Effector CD8-positive, alpha-beta T cell (primary cell): ENCODE measurements at regions not wholly inside any gene's neighbourhood (a gene's known extent, or its start where the extent isn't known, plus 50 kb on each side); places are given as distances from the start of the nearest gene placed in this dataset.
"Not testable (repeated sequence)": the region's sequence is repeated elsewhere in the genome, so short reads cannot be mapped to it uniquely, and the experiment has no call there.

Experiments
- DNase-seq: peaks from one replicate; lab custom pipeline; 2025; lab: John Stamatoyannopoulos, UW

DNA sequence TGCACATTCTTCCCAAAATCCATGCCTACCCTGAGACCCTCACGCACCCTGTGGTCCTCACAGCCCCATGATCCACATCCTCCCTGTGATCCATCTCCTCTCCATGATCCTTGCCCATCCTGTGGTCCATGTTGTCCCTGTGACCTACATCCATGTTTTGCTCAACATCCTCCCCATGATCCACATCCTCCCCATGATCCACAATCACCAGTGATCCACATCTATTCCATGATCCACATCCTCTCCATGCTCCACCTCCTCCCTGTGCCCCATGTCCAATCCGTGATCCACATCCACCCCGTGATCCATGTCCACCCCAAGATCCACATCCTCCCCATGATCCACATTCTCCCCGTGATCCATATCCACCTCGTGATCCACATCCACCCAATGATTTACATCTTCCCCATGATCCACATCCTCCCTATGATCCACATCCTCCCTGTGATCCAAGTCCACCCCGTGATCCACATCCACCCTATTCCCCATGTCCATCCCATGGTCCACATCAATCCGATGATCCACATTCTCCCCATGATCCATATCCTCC, 281.2 kb downstream of the MYCN start:
- no peak for DNase-seq

DNA sequence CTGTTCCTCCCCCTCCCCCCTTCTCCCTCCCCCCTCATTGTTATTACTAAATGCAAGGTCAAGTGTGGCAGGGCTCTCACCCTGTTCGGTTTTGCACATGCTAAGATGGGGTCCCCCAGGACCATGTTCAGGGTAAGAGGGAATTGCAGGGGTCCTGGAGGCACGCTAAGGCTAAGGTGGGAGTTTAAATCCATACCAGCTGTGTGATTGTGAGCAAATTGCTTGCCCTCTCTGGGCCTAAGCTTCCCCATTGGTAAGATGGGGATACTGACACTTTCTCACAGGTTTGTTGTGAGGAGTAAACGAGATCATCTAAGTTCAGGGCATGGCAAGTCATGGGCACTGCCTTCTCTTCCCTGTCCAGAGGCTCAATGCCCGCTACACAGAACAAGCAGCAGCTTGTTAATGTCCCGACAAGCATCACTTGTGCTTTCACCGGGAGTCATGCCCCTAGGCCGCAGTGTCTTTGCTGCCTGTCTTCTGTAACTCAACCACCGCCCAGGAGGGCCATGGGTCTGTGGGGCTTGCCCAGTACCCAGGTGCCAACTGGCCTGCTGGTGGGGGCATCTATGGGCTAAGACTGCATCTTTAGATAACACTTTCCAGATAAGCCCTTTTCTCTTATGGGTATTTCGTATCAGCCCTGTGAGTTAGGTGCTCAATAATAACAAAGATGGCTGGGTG, 279.1 kb downstream of the MYCN start:
- DNase-seq, result no peak

DNA sequence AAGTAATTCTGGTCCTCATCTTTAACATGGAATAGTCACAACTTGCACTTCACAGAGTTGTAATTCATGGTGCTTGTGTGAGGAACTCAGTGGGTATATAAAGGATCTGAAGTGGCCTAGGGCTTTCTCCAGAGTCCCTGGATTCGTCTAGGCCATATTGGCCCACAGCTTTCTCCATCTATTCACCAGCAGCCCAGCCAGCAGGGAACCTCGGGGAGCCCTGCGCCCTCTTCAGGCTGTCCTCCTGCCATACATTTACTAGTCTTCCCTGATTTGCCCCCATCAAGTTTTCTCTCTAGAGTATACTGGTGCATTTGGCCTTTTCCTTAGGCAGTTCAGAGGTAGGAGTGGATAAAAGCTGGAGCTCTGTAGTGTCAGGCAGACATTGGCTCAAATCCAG, 278.3 kb downstream of the MYCN start:
- DNase-seq, result no peak

DNA sequence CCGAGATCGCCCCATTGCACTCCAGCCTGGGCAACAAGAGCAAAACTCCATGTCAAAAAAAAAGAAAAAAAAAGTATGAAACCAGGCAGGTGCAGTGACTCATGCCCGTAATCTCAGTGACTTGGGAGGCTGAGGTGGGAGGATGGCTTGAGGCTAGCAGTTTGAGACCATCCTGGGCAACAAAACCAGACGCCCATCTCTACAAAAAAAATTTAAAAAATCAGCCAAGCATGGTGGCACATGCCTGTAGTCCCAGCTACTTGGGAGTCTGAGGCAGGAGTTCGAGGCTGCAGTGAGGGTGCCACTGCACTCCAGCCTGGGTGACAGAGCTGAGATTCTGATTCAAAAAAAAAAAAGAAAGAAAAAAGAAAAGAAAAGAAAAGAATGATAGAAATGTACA, 277.8 kb downstream of the MYCN start:
- no peak for DNase-seq

DNA sequence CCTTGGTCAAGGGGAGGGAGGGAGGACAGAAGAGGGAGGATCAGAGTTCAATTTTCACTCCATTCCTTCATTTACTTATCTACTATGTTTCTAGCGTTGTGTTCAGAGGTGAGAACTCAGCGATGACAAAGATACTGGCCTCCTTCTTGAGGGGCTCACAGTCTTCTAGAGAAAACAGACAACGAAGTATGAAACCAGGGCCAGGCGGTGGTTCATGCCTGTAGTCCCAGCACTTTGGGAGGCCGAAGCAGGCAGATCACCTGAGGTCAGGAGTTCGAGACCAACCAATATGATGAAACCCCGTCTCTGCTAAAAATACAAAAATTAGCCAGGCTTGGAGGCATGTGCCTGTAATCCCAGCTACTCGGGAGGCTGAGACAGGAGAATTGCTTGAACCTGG, 277.4 kb downstream of the MYCN start:
- not testable (repeated sequence) for DNase-seq

DNA sequence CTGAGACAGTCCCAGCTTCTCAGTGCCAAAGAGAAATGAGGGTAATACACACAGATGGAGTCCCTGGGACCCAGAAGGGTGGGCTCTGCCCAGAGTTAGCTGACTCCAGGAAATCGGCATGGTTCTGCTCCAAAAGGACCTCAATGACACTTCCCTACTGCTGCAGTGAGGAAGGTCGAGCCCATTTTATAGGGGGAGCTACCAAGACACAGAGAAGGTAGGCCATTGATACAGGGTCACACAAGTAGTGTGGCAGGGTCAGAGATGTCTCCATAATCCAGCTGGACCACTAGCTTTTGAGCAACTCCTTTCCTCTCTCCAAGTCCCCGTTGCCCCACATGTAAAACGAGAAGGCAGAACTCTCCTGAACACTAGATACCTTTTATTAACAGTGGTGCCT, 276.9 kb downstream of the MYCN start:
- no peak for DNase-seq

DNA sequence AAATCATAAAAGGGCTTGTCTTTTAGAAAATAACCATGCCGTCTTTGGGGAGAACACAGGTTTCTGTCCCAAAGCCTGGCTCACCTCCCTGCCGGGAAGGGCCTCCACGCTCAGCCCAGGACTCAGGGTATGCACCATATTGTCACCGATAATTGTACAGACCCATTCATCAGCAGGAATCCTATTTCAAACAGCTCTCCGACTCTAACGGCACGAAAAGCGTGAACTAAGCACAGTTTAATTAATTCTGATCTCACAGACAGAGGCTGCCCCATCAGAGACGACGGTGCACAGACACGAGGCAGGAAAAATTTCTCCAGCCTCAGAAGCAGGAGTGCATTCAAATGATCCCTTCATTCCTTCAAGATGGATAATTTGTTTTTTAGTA, 276.2 kb downstream of the MYCN start:
- DNase-seq, result no peak

DNA sequence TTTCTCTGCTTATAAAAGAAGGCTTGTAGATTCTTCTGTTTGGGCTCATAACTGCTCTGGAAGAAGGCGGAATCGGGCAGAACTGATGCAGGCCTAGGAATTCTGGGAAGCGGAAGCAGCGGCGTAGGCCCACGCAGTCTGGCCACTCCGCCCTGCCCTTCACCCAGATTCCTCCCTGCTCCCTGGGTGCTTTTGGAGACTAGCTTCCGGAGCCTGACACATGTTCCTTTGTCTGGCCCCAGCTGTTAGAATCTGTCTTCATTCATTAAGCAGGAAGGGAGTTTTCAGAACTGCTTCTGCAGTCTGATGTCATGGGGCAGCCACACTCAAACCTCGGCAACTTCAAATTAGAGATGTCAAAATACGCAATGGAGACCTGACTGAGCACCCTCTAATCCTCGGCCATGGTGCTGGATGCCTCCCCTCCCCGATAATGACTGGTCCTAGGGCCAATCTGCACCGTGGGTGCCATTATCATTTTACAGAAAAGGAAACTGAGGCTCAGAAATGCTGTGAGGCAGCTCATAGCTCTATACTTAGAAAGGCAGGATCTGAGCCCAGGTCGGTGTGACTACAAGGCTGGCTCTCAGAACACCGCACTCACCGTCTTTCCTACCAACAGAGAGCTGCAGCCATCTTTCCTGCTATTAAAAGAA, 275.7 kb downstream of the MYCN start:
- no peak for DNase-seq

DNA sequence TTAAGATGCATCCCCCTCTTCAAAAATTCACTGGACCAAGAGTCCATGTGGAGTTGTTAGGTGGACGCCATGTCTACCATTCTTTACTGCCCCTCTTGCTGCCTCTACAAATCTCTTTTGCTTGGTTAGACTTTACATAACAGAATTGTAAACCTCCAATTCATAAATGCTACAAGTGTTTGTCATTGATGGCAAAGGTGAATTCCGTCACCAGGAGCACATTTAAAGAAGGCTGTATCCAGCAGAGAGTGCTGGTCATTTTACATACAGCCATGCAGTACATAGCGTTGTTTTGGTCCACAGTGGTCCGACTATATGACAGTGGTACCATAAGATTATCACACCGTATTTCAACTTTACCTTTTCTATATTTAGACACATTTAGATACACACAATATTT, 274.5 kb downstream of the MYCN start:
- no peak for DNase-seq

DNA sequence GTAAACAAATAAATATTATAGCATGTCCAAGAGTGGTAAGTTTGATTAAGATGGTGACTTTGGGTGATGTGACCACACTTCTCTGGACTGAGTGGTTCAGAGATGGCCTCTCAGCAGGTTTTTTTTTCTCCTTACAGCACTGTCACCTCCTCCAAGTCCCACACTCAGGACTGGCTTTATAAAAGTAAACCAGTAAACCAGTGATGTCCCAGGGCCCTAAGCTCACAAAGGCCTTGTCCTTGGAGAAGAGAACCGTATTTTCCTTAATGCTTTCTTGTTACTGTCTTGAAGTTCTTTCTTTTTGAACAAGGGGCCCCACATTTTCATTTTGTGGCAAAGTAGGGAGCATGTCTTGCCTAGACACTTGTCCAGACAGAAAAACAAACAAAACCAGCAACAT, 274.0 kb downstream of the MYCN start:
- DNase-seq, result no peak

DNA sequence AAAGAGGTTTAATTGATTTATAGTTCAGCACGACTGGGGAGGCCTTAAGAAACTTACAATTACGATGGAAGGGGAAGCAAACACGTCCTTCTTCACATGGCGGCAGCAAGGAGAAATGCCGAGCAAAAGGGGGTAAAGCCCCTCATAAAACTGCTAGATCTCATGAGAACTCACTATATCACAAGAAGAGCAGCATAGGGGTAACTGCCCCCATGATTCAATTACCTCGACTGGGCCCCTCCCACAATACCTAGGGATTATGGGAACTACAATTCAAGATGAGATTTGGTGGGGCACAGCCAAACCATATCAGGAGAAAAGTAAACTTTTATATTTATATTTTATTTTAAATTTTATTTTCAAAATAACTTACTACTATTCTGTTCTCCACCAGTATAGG, 272.0 kb downstream of the MYCN start:
- no peak for DNase-seq

DNA sequence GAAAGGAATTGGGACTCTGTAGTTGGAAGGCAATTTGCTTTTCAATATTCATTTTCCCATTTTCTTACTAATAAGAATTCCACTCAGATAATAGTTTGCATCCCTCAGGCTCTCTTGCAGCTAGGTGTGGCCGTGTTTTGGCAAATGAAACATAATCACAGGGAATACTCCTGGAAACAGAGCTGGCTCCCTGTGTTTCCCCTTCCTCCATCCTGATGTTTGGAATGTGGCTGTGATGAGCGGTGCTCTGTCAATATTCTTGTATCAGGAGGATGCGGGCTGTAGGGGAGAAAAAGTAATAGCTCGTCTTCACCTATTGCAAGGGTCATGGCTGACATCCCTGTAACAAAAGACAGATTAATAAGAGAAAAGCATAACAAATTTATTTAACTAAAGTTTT, 271.0 kb downstream of the MYCN start:
- no peak for DNase-seq

DNA sequence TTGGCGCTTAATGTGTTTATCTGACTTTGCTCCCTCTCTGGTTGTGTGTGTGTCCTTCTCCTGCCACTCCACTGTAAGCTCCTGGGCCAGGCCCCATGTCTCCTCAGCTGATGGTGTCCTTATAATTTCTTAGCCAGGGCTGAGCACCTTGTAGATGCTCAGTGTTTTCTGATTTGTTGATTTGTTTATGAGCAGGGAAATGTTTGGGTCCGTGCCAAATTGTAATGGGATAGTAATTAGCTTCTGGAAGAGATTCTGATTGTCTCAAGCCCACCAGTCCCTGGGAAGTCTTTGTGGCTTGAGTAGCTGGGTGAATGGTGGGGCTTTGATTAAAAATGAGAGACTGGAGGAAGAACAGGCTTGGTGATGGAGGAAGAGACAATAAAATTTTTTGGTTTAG, 270.5 kb downstream of the MYCN start:
- DNase-seq, result no peak

DNA sequence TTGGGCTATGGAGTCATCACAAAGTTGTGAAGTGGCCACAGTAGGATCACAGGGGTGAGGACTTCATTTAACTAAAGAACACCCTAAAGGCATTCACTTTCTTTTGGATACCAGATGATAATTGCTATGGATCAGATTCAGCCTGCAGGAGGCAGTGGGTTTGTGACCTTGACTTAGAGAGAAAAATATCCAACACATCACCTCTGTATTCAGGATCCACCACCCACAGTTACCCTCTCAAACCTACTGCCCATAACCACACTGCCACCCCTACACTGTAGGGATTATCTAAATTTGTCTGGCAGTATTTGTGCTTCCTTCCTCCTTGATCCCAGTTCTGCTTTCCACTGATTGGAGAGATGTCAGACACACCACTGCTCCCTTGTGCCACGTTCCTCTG, 269.4 kb downstream of the MYCN start:
- no peak for DNase-seq

DNA sequence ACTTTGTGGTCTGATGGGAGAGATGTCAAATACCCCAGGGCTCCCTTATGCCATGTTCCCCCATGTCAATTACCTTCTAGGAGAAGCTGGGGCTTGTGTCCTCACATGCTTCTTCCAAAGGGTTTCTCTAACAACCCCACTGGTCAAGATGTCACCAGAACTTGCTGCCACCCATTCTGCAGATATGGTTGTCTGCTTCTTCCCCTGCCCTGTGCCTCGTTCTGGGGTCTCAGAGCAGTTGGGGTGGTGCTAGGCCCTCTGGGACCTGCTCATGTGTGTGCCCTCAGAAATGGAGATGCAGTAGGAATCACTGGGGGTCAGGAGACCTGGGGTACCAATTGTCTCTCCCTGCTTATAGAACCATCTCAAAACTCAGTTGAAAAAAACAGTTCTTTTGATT, 268.6 kb downstream of the MYCN start:
- DNase-seq, result no peak

DNA sequence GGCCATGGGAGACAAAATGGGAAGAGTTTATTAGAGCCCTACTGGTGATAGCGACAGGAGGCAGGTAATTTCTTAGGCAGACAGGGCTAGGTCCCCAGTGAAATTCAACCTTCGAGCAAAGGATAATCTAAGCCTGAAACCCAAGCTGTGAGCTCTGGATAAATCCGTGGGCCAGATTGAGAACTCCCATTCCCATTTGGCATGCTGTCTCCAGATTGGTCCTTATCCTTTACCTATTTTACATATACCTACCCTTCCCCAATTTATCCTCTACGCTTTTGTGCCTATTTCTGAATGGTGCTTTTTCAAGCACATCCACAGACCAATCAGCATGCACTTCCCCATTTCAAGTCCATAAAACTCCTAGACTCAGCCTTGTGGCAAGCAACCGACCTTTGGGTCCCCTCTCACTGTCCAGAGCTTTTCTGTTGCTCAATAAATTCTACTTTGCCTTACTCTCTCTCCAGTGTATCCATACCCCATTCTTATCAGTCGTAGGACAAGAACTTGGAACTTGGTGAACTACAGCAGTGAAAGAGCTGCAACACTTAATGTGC, 268.0 kb downstream of the MYCN start:
- no peak for DNase-seq

DNA sequence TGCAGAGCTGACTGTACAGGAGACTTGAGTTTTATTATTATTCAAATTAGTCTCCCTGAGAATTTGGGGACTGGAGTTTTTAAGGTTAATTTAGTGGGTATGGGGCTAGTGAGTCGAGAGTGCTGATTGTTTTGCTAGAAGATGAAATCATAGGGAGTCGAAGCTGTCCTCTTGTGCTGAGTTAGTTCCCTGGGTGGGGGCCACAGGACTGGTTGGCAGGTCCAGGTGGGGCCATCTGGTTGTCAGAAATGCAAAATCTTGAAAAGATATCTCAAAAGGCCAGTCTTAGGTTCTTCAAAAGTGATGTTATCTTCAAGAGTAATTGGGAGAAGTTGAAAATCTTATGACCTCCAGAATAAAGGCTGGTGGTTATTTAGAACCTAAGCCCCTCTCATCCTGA, 267.3 kb downstream of the MYCN start:
- no peak for DNase-seq

DNA sequence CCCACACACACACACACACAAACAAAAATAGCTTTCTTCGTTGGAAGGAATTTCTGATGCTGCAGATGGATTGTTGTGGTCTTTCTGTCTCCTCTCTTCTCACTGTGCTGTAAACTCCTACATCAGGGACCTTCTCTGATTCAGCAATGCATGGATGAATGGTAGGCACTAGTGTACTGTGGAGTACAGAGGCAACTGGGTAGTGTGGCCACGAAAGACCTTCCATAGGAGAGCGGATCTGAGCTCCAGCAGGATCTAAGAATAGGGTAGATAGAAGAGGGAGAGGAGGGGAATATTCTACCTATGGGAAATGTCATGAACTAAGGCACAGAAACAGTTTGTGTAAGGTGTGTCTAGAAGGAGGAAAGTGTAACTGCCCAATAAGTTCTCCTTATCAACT, 266.8 kb downstream of the MYCN start:
- no peak for DNase-seq

DNA sequence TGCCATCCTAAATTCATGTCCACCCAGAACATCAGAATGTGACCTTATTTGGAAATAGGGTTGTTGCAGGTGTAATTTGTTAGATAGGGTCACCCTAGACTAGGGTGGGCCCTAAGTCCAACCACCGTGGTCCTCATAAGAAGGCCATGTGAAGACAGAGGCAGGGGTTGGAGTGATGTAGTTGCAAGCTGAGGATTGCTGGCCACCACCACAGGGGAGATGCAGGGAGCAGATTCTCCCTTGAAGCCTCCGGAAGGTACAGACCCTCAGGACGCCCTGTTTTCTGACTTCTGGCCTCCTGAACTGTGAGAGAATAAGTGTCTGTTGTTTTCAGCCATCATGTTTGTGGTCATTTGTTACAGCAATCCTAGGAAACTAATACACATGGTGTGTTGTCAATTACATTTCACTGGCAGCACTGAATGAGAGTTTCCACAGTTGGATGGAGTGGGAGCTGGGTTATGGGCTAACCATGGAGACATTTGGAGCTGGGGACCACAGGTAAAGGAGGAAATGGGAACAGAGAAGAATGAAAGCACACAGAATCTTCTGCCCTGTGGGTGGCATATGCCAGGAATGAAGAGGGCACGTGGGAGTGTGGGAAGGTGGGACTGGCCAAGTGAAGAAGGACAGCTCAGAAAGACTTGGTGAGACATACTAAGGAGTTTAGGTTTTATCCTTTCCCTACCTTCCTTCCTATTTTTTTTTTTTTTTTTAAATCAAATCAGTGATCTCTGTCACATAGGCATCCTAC, 266.0 kb downstream of the MYCN start:
- DNase-seq, result no peak

DNA sequence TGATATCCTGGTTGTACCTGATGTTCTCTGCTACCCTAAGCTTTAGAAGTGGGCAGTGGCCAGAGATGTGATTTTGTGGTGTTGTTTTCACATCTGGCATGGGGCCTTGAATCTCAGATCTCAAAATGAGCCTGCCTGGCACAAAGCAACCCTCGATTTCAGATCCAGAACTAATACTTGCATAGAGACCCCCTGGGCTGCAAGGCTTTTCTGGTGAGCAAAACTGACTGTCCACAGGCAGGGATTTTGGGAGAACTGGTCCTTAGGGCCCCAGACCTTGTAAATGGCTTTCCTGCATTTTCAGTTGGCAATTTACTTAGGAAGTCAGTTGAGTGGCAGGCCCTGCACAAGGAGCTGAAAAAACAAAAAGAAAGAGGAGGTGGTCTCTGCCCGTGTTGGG, 265.3 kb downstream of the MYCN start:
- no peak for DNase-seq

DNA sequence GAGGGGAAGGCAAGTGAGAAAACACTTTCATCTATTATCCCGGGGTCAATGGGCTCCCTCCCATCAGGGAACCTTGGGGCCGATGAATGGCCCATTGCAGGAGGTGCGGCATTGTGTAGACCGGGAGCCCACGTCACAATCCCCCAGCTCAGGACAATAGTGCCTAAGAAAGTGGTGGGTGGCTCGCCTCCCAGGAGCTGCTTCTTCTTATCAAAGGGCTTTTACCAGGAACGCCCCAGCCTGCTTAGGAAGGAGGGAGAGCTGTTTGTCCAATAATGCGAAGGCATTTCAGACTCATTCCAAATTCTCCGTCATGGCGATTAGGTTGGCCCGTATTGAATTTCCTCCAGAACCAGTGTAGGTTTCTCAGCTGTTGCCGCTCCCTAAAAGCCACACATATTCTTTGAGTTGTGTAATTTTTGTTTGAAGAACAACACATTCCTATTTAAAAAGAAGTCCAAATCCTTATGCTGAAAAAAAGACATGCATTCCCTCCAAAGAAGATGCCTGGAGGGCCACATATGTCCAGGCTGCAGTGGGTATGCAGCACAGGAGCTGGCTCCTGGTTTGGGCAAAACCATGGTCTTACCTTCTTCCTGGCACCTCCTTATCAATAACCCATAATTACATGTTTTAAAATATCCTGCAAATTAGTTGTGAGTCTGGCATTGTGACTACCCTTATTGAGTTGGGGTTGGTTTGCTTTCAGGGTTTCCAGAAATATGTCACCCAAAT, 264.7 kb downstream of the MYCN start:
- no peak for DNase-seq

DNA sequence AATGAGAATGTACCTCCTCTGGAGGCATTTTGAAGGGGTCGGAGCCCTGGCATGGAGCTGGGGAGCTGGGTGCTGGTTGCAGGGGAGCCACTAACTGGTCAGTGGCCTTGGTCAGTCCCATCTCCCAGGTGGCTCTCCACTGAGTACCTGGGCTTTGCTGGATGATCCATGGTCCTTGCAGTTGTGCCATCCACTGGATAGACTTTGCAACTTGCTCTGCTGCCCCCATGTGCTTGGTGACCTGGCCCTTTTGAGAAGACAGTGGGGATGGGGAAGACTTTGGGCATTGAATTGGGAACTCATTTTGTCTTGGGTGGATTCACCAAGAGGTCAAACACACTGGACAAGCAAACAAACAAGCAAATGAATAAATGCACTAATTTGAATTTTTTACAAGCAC, 263.9 kb downstream of the MYCN start:
- DNase-seq, result no peak
